ENCODE measurements at regions not wholly inside any gene's neighbourhood (a gene's known extent, or its start where the extent isn't known, plus 50 kb on each side); places are given as distances from the start of the nearest gene placed in this dataset.

DNA sequence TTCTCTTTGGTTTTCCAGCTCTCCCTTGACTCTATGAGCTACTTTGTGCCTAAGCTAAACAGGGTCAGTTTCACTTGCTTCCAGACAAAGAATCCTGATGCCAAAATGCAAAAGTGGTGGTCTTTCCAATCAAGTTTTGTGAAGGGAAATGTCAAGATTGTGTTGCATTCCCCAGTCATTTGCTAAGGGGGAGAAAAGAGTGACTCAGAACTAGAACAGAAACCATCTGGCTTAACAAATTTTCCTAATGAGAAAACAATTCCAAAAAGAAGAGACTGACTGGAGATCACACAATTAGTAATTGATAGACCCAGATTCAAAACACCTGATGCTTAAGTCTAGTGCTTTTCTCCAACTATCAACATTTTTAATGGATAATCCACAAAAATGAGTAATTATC is 235.1 kb upstream of the DIO2 start:
- DNase-seq (ENCODE audit: low read depth): no peak
- TF ChIP-seq, protein P1, sequence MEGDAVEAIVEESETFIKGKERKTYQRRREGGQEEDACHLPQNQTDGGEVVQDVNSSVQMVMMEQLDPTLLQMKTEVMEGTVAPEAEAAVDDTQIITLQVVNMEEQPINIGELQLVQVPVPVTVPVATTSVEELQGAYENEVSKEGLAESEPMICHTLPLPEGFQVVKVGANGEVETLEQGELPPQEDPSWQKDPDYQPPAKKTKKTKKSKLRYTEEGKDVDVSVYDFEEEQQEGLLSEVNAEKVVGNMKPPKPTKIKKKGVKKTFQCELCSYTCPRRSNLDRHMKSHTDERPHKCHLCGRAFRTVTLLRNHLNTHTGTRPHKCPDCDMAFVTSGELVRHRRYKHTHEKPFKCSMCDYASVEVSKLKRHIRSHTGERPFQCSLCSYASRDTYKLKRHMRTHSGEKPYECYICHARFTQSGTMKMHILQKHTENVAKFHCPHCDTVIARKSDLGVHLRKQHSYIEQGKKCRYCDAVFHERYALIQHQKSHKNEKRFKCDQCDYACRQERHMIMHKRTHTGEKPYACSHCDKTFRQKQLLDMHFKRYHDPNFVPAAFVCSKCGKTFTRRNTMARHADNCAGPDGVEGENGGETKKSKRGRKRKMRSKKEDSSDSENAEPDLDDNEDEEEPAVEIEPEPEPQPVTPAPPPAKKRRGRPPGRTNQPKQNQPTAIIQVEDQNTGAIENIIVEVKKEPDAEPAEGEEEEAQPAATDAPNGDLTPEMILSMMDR (conservative IDR thresholded peaks at IDR 0.05; ENCODE audit: low read depth, low read length): no peak
- H3K4me3 ChIP-seq (ENCODE audit: low read length): no peak overlapping the region

DNA sequence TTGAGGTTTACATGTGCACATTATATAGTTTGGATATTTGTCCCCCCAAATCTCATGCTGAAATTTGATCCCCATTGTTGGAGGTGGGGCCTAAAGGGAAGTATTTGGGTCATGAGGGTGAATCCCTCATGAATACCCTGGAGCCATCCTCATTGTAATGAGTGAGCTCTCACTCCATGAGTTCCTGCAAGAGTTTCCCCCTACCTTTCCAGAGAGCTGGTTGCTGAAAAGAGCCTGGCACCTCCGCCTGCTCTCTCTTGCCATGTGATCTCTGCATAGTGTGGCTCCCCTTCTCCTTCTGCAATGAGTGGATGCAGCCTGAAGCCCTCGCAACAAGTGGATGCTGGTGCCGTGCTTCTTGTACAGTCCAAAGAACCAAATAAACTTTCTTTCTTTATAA is 234.3 kb upstream of the DIO2 start:
- TF ChIP-seq, protein P1 (conservative IDR thresholded peaks at IDR 0.05; ENCODE audit: low read depth, low read length): no peak
- DNase-seq (ENCODE audit: low read depth): no peak
- H3K4me3 ChIP-seq (ENCODE audit: low read length): no peak overlapping the region

DNA sequence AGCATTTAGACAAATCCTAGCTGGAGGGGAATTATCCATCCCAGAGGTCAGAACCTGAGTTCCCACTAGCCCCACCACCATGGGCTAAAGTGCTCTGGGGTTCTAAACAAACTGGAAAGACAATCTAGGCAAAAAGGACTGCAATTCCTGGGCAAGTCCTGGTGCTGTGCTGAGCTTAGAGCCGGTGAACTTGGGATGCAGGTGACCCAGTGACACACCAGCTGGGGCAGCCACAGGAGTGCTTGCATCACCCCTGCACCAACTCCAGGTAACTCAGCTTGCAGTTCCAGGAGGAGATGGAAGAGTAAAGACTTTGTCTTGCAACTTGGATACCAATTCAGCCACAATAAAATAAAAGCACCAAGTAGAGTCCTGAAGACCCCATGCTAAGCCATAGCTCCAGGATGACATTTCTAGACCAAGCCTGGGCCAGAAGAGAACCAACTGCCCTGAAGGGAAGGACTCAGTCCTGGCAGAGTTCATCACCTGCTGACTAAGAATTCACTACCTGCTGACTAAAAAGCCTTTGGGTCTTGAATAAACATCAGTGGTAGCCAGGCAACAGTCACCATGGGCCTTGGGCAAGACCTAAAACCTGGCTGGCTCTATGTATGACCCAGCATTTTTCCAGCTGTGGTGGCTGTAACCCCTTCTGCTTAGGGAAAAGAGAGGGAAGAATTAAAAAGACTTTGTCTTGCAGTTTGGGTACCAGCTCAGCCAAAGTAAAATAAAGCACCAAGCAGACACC is 223.4 kb upstream of the DIO2 start:
- no peak for DNase-seq (ENCODE audit: low read depth)
- TF ChIP-seq, protein P1 (conservative IDR thresholded peaks at IDR 0.05; ENCODE audit: low read depth, low read length): no peak
- H3K4me3 ChIP-seq (ENCODE audit: low read length): no peak overlapping the region

DNA sequence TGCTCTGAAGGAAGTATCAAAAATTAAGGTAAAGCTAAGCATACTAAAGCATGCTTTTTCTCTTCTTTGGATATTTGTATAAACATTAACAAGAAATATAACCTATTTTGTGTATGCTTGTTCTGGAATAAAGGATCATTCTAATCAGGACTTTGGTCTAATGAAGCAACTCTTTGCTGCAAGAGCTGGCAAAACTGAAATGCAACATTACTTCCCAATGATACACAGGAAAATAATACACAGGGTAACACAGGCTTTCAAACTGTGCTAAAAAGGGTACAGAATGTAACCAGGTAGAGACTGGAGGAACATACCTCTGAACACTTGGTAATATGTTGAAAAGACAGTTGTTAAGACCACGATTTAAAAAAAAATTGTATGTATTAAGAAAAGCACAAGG is 222.5 kb upstream of the DIO2 start:
- no peak overlapping the region for H3K4me3 ChIP-seq (ENCODE audit: low read length)
- DNase-seq (ENCODE audit: low read depth): no peak
- TF ChIP-seq, protein P1 (conservative IDR thresholded peaks at IDR 0.05; ENCODE audit: low read depth, low read length): no peak

DNA sequence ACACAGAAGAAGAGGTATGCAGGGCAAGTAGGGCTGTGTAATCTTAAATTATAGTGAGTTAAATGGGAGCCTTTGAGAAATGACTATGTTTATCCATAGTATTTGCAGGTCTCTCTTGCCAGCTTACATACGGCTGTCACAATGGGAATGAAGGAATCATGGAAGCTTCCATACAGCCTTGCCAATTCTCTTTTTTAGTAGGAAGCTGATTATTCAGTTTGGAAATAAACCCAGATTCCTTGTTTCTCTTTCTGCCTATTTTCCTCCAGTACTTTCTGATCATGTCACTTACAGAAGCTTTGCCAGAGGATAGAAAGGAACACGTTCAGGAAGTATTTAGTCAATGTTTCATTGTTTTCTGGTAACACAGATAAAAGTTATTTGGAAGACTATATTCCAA is 217.4 kb upstream of the DIO2 start:
- TF ChIP-seq, protein P1 (conservative IDR thresholded peaks at IDR 0.05; ENCODE audit: low read depth, low read length): no peak
- no peak overlapping the region for H3K4me3 ChIP-seq (ENCODE audit: low read length)
- no peak for DNase-seq (ENCODE audit: low read depth)

- H3K4me3 ChIP-seq (ENCODE audit: low read length): no peak overlapping the region
- TF ChIP-seq, protein P1 (conservative IDR thresholded peaks at IDR 0.05; ENCODE audit: low read depth, low read length): no peak
- peak; percentile 35 for DNase-seq (ENCODE audit: low read depth)
Observed at GRCh38 chr14:80428171-80428570, 216.9 kb upstream of the DIO2 start.

DNA sequence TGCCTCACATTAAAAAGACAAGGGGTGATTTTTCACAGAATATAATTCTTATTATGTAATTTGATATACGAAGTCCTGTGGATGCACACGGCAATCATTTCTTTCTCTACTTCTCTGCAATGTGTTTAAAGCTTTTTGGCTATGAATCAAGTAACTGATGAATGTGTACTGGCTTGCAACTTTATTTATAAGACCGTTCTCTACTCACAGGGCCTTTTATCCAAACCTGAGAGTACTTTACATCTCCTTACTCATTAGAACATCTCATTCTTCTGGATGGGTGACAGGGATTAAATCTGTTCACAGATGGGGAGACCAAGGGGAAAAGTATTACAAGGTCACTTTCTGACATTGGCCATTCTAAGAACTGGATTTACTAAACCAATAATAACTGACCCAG is 215.8 kb upstream of the DIO2 start:
- TF ChIP-seq, protein P1 (conservative IDR thresholded peaks at IDR 0.05; ENCODE audit: low read depth, low read length): no peak
- DNase-seq (ENCODE audit: low read depth): no peak
- no peak overlapping the region for H3K4me3 ChIP-seq (ENCODE audit: low read length)
